Globus pallidus (tissue), 1 donor: ENCODE measurements at regions not wholly inside any gene's neighbourhood (a gene's known extent, or its start where the extent isn't known, plus 50 kb on each side); places are given as distances from the start of the nearest gene placed in this dataset.
A peak's percentile ranks its signal among the peaks of the same experiment; 100 is the strongest.
"Not testable (repeated sequence)": the region's sequence is repeated elsewhere in the genome, so short reads cannot be mapped to it uniquely, and the experiment has no call there.

ENCODE experiments used
- DNase-seq: peaks from one replicate; pipeline ENCODE4 v3.0.0-alpha.2; 2015; ENCODE audit warnings: low spot score

GRCh38 chr3:146382386-146382785 lies 87.0 kb downstream of the PLSCR2 start:
- no peak for DNase-seq

- no peak for DNase-seq
Measured at GRCh38 chr3:146380046-146380445, 89.3 kb downstream of the PLSCR2 start.

GRCh38 chr3:146375219-146375618 lies 94.1 kb downstream of the PLSCR2 start:
- no peak for DNase-seq

- no peak for DNase-seq
Measured at GRCh38 chr3:146374146-146374545, 95.2 kb downstream of the PLSCR2 start.

DNA sequence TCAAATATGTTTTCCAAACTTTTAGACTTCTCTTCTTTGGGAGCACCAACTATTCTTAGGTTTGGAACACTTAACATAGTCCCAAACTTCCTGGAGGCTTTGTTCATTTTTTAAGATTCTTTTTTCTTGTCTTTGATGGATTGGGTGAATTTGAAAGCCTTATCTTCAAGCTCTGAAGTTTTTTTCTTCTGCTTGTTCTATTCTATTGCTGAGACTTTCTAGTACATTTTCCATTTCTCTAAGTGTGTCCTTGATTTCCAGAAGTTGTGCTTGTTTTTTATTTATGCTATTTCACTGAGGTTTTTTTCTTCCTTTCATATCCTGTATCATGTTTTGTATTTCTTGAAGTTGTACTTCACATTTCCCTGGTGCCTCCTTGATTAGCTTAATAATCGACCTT lies 97.5 kb downstream of the PLSCR2 start:
- no peak for DNase-seq

- DNase-seq: no peak
Measured at GRCh38 chr3:146368882-146369523, 100.4 kb downstream of the PLSCR2 start.

DNA sequence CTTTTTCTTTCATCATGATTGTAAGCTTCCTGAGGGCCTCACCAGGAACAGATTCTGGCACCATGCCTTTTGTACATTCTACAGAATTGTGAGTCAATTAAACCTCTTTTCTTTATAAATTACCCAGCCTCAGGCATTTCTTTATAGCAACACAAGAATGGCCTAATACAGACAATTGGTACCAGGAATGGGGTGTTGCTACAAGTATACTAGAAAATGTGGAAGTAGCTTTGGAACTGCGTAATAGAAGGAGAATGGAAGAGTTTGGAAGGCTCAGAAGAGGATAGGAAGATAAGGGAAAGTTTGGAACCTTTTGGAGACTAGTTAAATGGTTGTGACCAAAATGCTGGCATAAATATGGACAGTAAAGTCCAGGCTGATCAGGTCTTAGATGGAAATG lies 108.9 kb upstream of the PLSCR4 start:
- DNase-seq: no peak

GRCh38 chr3:146354421-146354820 lies 103.5 kb upstream of the PLSCR4 start:
- not testable (repeated sequence) for DNase-seq

GRCh38 chr3:146350852-146351251 lies 99.9 kb upstream of the PLSCR4 start:
- DNase-seq: no peak

DNA sequence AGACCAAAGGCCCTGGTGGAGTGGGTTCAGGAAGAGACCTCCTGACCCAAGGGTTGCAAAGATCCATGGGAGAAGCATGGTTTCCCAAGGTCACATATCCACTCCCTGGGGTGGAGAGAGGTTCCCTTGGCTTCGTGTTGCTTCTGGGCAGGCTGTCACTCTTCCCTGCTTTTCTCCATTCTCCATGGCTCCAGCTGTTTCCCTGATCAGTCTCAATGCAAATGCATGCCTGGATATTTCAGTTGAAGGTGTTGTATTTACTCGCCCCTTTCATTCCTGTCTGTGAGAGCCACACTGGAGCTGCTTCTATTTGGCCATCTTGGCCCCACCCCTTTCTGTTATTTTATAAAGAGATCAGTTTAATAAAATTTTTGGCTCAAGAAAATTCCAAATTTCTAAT lies 95.0 kb upstream of the PLSCR4 start:
- DNase-seq: no peak

DNA sequence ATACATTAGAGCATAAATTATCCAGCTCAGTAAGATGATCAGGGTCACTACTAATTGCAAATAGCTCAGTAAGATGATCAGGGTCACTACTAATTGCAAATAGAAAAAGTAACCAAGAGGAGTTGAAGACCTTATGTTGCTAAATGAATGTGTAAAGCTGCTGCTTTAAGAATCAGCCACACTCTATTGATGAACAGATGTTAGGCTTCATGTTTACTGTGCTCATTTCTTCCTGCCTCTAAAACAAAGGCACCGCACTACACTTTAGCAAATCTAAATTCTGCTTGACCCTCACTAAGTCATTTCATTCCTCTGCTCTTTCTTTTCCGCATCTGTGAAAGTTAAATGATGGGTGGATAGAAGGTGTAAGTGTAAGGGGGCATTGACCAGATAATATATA lies 92.6 kb upstream of the PLSCR4 start:
- no peak for DNase-seq

GRCh38 chr3:146342989-146343388 lies 92.1 kb upstream of the PLSCR4 start:
- DNase-seq: no peak

DNA sequence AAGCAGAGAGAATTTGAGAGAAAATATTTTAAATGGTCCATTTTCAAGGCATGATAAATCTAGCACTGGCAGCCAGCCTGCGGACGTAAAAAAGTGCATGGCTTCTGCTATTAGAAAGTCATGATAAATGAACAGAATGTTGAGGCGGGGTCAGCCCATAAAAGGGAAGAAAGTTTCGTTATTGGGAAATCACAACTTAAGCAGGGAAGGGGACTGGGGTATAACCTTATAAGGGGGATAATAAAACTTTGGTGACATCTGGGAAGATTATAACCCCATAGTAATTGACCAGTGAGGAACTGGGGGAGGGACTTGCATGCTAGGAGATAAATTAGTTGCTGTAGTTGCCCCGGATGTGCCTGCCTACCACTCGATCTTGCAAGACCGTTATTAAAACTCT lies 88.4 kb upstream of the PLSCR4 start:
- DNase-seq: no peak

GRCh38 chr3:146337991-146338390 lies 87.1 kb upstream of the PLSCR4 start:
- no peak for DNase-seq

- no peak for DNase-seq
Measured at GRCh38 chr3:146335386-146335785, 84.5 kb upstream of the PLSCR4 start.

DNA sequence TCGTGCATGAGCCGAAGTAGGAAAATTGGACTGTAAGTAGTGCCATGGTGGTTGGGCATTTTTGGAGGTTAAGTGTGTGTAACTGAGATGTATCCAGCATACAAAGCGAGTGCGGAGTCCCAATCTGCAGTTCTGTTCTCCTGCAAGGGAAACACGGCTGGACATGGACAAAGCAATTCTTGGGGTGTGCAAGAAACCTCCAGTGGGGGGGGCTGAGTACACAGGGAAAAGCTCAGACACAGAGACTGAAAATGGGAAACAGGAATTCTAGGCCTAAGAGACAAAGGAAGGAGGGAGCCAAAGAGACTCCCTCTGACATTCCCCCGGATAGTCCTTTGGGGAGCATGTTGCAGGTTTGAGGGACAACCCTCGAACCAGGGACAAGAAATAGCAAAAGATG lies 83.2 kb upstream of the PLSCR4 start:
- no peak for DNase-seq

- DNase-seq: no peak
Measured at GRCh38 chr3:146331967-146332366, 81.1 kb upstream of the PLSCR4 start.

- peak; percentile 20 for DNase-seq
Measured at GRCh38 chr3:146326875-146327543, 76.1 kb upstream of the PLSCR4 start.

- DNase-seq: no peak
Measured at GRCh38 chr3:146325170-146325569, 74.3 kb upstream of the PLSCR4 start.

- no peak for DNase-seq
Measured at GRCh38 chr3:146322216-146322817, 71.4 kb upstream of the PLSCR4 start.

DNA sequence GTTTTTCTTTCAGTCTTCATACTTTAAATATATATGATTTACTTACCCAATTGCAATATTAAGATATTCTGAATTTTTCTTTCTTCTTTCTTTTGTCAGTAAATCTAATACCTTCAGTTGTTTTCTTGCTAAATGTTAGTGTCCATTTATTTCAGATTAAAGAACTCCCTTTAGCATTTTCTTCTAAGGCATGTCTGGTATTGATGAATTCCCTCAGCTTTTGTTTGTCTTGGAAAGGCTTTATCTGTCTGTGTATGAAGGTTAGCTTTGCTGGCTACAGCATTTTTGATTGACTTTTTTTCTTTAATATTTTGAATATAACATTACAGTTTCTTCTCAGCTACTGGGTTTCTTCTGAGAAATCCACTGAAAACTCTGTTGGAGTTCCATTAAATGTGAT lies 64.0 kb upstream of the PLSCR4 start:
- DNase-seq: no peak

GRCh38 chr3:146313746-146314111 lies 62.8 kb upstream of the PLSCR4 start:
- no peak for DNase-seq

DNA sequence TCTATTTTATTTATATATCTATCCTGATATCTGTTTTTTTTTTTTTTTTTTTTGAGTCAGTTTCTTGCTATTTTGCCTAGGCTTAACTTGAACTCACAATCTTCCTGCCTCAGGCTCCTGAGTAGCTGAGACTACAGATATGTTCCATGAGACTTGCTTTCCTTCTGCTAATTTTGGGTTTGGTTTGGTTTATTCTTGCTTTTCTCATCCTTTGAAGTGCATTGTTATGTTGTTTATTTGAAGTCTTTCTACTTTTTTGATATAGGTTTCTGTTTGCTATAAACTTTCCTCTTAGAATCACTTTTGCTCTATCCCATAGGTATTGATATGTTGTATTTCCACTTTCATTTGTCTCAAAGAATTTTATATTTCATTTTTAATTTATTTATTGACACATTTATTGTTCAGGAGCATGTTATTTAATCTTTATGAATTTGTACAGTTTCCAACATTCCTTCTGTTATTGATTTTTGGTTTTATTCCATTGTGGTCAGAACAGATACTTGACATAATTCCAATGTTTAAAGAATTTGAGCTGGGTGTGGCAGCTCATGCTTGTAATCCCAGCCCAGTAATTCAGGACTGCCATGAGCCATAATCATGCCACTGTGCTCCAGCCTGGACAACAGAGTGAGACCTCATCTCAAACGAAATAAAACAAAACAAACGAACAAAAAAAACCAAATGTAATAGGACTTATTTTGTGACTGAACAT lies 62.3 kb upstream of the PLSCR4 start:
- no peak for DNase-seq
